22Rv1 (cell line): ENCODE measurements at regions not wholly inside any gene's neighbourhood (a gene's known extent, or its start where the extent isn't known, plus 50 kb on each side); places are given as distances from the start of the nearest gene placed in this dataset.

Experiments used
- H3K27ac ChIP-seq: fragments of 450-650 bp; 2 replicates; pipeline ENCODE4 v1.5.1; 2017
- ZFX ChIP-seq: fragments of 450-650 bp; IDR thresholded peaks from 2 replicates; pipeline ENCODE4 v1.6.1; 2017; ENCODE audit warnings: antibody characterized with exemption, borderline replicate concordance
- TF ChIP-seq, protein P1 (sequence below): fragments of 450-650 bp; IDR thresholded peaks from 2 replicates; pipeline ENCODE4 v1.5.1; 2017; ENCODE audit warnings: mild to moderate bottlenecking

DNA sequence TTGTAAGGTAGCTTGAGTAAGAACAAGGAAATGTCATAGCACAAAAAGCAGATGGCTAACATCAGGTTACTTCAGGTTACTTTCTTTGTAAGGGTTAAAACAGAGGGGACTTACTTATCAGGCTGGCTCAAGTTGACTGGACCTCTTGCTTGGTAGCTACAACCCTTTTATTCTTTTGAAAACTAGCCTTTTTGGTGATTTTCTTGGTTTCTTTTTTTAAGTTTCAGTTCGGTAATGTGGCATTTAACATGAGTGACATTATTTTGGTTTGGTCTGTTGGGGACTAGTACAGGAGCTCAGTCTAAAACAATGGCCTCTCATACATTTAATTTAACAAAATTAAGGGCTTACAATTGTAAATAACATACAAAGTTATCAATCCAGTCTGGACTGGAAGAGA is 621.4 kb downstream of the OTOL1 start:
- H3K27ac ChIP-seq = no peak overlapping the region
- TF ChIP-seq, protein P1, sequence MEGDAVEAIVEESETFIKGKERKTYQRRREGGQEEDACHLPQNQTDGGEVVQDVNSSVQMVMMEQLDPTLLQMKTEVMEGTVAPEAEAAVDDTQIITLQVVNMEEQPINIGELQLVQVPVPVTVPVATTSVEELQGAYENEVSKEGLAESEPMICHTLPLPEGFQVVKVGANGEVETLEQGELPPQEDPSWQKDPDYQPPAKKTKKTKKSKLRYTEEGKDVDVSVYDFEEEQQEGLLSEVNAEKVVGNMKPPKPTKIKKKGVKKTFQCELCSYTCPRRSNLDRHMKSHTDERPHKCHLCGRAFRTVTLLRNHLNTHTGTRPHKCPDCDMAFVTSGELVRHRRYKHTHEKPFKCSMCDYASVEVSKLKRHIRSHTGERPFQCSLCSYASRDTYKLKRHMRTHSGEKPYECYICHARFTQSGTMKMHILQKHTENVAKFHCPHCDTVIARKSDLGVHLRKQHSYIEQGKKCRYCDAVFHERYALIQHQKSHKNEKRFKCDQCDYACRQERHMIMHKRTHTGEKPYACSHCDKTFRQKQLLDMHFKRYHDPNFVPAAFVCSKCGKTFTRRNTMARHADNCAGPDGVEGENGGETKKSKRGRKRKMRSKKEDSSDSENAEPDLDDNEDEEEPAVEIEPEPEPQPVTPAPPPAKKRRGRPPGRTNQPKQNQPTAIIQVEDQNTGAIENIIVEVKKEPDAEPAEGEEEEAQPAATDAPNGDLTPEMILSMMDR = no peak
- no peak for TF ChIP-seq ZFX

DNA sequence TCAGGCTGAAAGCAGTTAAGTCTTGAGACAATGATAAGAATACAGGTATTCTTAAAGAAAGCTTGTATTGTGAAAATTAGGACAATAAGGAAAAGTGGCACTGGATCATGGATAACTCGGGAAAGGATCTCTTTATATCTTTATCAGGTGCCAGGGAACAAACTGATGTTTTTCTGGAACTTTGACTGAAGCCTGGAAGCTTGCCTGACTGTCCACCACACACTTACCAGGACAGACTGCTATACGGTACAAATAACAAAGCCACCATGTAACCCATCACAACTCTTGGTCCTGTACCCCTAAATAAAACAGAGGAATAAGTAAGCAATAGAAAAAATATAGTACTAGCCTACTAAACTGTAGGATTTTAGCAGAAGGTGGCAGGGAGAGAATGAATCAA is 623.0 kb downstream of the OTOL1 start:
- TF ChIP-seq, protein P1 = no peak
- TF ChIP-seq ZFX = no peak
- no peak overlapping the region for H3K27ac ChIP-seq

DNA sequence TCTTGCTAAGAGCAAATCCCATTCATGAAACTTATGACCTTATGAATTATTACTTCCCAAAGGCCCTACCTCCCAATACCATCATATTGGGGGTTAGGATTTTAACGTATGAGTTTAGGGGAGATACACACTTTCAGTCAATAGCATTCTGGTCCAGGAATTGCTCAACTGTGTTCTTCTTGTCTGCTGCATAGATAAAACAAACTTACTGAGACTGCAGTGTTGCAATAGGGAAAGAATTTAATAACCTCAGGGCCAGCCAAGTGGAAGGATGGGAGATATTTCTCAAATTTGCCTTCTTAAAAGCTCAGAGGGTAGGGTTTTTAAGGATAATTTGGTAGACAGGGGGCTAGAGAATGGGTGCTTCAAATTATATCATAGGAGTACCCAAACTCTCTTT is 625.8 kb downstream of the OTOL1 start:
- no peak overlapping the region for H3K27ac ChIP-seq
- TF ChIP-seq ZFX = no peak
- TF ChIP-seq, protein P1 = no peak

DNA sequence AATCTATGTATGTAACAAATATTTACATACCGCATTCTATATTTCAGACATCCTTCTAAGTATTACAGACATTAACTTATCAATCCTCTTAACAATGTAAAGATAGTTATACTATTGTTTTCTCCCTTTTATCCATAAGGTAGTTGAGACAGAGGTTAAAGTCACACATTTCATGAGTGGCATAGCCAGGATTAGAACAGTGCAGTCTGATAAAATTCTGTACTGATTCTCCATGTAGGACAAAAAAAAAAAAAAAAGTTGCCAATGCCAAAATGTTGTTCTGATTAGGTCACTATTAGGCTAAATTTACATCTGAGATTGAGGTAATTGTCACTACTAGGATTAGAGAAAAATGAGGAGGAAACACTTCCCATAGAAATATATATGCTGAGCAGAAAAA is 629.2 kb downstream of the OTOL1 start:
- no peak for TF ChIP-seq ZFX
- TF ChIP-seq, protein P1 = no peak
- H3K27ac ChIP-seq = no peak overlapping the region

DNA sequence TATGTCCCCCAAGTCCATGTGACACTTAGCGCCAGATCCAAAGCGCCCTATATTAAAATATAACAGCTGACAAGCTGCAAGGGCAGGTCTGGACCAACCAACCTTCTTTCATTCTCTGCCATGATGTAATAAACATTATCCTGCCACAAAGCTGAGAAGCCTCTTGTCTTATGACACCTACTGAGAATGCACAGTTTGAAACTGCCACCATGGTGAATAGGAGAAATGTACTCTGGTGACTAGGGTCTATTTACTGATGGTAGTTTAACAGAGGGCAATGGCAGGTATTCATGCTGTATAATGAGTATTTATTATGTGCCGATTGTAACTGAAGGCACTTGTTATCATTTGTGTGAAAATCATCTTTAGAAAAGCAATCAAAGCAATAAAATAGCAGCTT is 634.0 kb downstream of the OTOL1 start:
- no peak for TF ChIP-seq ZFX
- TF ChIP-seq, protein P1 = no peak
- H3K27ac ChIP-seq = no peak overlapping the region

DNA sequence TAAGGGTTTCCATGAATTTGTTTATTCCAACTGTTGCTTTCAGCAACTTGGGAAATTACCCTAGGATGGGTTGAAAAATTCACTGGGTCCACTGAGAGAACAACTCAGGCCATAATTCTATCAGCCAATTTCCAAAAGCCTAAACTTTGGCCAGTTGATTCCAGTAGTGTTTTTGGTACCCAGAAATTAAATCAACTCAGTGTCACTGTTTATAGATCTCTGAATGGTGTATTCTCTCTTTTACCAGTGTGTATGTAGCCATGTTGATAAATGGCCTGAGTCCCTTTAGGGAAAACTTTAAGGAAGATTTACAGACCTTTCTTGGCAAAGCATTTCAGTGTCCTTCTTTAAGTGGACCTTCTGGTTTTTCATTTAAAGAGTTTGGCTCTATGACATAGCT is 636.4 kb downstream of the OTOL1 start:
- no peak overlapping the region for H3K27ac ChIP-seq
- TF ChIP-seq ZFX = no peak
- TF ChIP-seq, protein P1 = no peak

DNA sequence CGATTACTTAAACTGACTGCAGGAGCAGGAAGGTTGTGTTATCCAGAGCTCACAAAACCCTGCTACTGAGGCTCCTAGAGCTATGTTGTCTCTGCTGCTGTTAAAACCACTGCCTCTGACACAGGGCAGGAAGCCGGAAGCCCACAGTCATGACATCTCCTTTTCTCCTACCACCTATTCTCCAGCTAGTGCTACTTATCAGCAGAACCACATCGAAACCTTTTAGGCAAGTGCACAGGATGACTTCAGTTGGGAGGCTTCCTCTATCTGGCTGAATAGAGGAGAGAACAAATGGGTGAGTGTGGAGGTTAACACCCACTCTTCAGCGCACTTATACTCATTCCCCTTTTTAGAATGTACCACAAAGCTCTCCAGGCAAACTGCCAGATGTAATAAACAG is 638.0 kb downstream of the OTOL1 start:
- TF ChIP-seq ZFX = no peak
- TF ChIP-seq, protein P1 = no peak
- H3K27ac ChIP-seq = no peak overlapping the region
